ENCODE measurements at regions not wholly inside any gene's neighbourhood (a gene's known extent, or its start where the extent isn't known, plus 50 kb on each side); places are given as distances from the start of the nearest gene placed in this dataset.
A peak's percentile ranks its signal among the peaks of the same experiment; 100 is the strongest.

GRCh38 chr13:47680748-47681147 is 320.3 kb downstream of the SUCLA2 start:
- peak; percentile 29 for DNase-seq (ENCODE audit: low read depth)
- TF ChIP-seq, protein P1, sequence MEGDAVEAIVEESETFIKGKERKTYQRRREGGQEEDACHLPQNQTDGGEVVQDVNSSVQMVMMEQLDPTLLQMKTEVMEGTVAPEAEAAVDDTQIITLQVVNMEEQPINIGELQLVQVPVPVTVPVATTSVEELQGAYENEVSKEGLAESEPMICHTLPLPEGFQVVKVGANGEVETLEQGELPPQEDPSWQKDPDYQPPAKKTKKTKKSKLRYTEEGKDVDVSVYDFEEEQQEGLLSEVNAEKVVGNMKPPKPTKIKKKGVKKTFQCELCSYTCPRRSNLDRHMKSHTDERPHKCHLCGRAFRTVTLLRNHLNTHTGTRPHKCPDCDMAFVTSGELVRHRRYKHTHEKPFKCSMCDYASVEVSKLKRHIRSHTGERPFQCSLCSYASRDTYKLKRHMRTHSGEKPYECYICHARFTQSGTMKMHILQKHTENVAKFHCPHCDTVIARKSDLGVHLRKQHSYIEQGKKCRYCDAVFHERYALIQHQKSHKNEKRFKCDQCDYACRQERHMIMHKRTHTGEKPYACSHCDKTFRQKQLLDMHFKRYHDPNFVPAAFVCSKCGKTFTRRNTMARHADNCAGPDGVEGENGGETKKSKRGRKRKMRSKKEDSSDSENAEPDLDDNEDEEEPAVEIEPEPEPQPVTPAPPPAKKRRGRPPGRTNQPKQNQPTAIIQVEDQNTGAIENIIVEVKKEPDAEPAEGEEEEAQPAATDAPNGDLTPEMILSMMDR (IDR thresholded peaks at IDR 0.05; ENCODE audit: insufficient read depth, low read depth, low read length, missing control alignments), result no peak
- no peak overlapping the region for H3K4me3 ChIP-seq (ENCODE audit: low read length)

DNA sequence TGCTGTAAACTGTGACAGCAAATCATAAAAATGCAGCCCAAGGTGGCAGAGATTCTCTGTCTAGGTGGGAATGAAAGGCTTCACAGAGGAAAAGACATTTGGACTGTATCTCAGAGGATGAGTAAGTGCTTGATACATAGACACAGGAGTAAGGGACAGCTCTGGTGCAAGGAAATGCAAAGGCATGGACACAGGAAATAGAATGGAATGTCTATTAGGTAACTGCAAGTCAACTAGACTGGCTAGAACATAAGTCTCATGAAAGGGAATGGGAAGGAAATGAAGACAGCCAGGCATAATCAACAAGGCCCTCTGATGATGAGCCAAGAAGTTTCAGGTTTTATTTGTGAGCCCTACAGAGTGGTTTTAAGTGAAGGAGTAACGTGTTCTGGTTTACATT is 321.7 kb downstream of the SUCLA2 start:
- peak; percentile 32 for DNase-seq (ENCODE audit: low read depth)
- TF ChIP-seq, protein P1 (IDR thresholded peaks at IDR 0.05; ENCODE audit: insufficient read depth, low read depth, low read length, missing control alignments), result no peak
- H3K4me3 ChIP-seq (ENCODE audit: low read length), result no peak overlapping the region

DNA sequence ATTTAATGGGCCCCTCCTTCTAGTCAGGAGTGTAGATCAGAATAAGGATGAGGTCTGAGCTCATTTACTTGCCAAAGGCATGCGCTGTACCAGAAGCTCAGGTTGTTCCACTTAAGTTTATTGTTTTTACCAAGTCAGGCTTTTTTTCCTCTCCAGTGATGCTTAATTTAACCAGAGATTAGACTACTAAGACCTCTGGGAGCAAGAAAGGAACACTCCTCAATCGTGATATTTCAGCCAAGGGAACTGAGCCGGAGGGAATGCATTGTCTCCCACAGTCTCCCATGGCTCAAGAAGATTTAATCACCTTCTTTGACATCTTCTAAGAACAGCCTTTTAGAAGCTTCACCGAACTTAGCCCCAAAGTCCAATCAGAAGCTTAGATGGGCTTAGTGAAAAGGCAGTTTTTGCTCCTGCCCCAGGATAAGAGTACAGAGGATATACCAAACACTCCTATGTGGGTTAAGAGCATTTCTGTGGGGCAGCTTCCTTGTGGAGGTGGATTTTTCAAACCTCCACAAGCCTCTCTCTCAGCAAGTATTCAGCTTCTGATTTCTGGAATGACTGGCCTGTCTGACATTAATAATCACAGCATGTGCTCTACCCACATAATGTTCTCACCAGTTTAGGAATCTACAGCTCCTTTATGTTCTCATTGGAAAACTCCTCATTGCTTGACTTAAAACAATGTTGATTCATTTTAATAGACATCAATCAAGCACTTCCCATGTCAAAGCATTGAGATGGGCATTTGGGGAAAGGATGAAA is 322.7 kb downstream of the SUCLA2 start:
- DNase-seq (ENCODE audit: low read depth), result no peak
- H3K4me3 ChIP-seq (ENCODE audit: low read length), result no peak overlapping the region
- TF ChIP-seq, protein P1 (IDR thresholded peaks at IDR 0.05; ENCODE audit: insufficient read depth, low read depth, low read length, missing control alignments), result no peak

DNA sequence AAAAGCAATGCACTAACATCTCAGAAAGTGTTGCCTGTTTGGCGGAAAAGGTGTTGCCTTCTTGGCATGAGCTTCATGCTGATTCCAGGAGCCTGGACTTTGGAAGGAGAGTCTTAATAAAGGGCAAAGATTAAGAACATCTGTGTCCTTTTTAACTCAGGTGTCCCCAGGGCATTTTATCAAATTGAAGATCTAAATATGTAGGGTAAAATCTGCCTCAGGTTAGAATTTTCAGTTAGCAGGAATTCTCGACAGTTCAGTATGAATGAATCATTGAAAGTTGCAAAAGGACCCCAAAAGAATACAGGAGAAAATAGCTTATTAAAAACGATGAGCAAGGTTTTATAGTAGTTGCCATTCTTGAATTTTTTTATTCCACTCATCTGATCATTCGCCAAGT is 325.2 kb downstream of the SUCLA2 start:
- TF ChIP-seq, protein P1 (IDR thresholded peaks at IDR 0.05; ENCODE audit: insufficient read depth, low read depth, low read length, missing control alignments), result no peak
- no peak overlapping the region for H3K4me3 ChIP-seq (ENCODE audit: low read length)
- no peak for DNase-seq (ENCODE audit: low read depth)

- no peak overlapping the region for H3K4me3 ChIP-seq (ENCODE audit: low read length)
- TF ChIP-seq, protein P1 (IDR thresholded peaks at IDR 0.05; ENCODE audit: insufficient read depth, low read depth, low read length, missing control alignments), result no peak
- peak; percentile 7 for DNase-seq (ENCODE audit: low read depth)
Observed at GRCh38 chr13:47673009-47673850, 327.8 kb downstream of the SUCLA2 start.

GRCh38 chr13:47672245-47673008 is 328.6 kb downstream of the SUCLA2 start:
- H3K4me3 ChIP-seq (ENCODE audit: low read length), result no peak overlapping the region
- DNase-seq (ENCODE audit: low read depth), result no peak
- TF ChIP-seq, protein P1 (IDR thresholded peaks at IDR 0.05; ENCODE audit: insufficient read depth, low read depth, low read length, missing control alignments), result no peak
